CD4-positive, alpha-beta T cell treated with Interleukin-12 subunit alpha and Interleukin-12 subunit beta, for 1 hour (primary cell): ENCODE measurements at regions not wholly inside any gene's neighbourhood (a gene's known extent, or its start where the extent isn't known, plus 50 kb on each side); places are given as distances from the start of the nearest gene placed in this dataset.

Experiments used
- DNase-seq: peaks from one replicate; pipeline ENCODE4 v3.0.0-alpha.2; 2020

- no peak for DNase-seq
Measured at GRCh38 chr3:94520364-94520763, 457.5 kb downstream of the NSUN3 start.

GRCh38 chr3:94522488-94522887 lies 459.6 kb downstream of the NSUN3 start:
- DNase-seq = no peak

GRCh38 chr3:94524102-94524919 lies 461.4 kb downstream of the NSUN3 start:
- no peak for DNase-seq

- no peak for DNase-seq
Measured at GRCh38 chr3:94525043-94525442, 462.2 kb downstream of the NSUN3 start.

- DNase-seq = no peak
Measured at GRCh38 chr3:94529816-94530215, 467.0 kb downstream of the NSUN3 start.

- DNase-seq = no peak
Measured at GRCh38 chr3:94532951-94533350, 470.1 kb downstream of the NSUN3 start.

GRCh38 chr3:94539937-94540336 lies 477.1 kb downstream of the NSUN3 start:
- no peak for DNase-seq

GRCh38 chr3:94543161-94543560 lies 480.3 kb downstream of the NSUN3 start:
- no peak for DNase-seq

GRCh38 chr3:94544131-94544789 lies 481.4 kb downstream of the NSUN3 start:
- DNase-seq = no peak

- no peak for DNase-seq
Measured at GRCh38 chr3:94548581-94549316, 485.9 kb downstream of the NSUN3 start.

GRCh38 chr3:94561094-94561493 lies 498.2 kb downstream of the NSUN3 start:
- no peak for DNase-seq

GRCh38 chr3:94564247-94564646 lies 501.4 kb downstream of the NSUN3 start:
- DNase-seq = no peak

- DNase-seq = no peak
Measured at GRCh38 chr3:94568041-94568440, 505.2 kb downstream of the NSUN3 start.

- no peak for DNase-seq
Measured at GRCh38 chr3:94573337-94573736, 510.5 kb downstream of the NSUN3 start.

GRCh38 chr3:94587291-94587690 lies 524.4 kb downstream of the NSUN3 start:
- DNase-seq = no peak

- no peak for DNase-seq
Measured at GRCh38 chr3:94593526-94594150, 530.8 kb downstream of the NSUN3 start.

- no peak for DNase-seq
Measured at GRCh38 chr3:94596141-94596540, 533.3 kb downstream of the NSUN3 start.

GRCh38 chr3:94596887-94597566 lies 534.2 kb downstream of the NSUN3 start:
- DNase-seq = no peak

- no peak for DNase-seq
Measured at GRCh38 chr3:94607778-94608177, 544.9 kb downstream of the NSUN3 start.

- no peak for DNase-seq
Measured at GRCh38 chr3:94609908-94610307, 547.0 kb downstream of the NSUN3 start.

- no peak for DNase-seq
Measured at GRCh38 chr3:94611596-94611995, 548.7 kb downstream of the NSUN3 start.

- no peak for DNase-seq
Measured at GRCh38 chr3:94612631-94613030, 549.8 kb downstream of the NSUN3 start.

- DNase-seq = no peak
Measured at GRCh38 chr3:94614192-94614591, 551.3 kb downstream of the NSUN3 start.
